ENCODE measurements at regions not wholly inside any gene's neighbourhood (a gene's known extent, or its start where the extent isn't known, plus 50 kb on each side); places are given as distances from the start of the nearest gene placed in this dataset.

DNA sequence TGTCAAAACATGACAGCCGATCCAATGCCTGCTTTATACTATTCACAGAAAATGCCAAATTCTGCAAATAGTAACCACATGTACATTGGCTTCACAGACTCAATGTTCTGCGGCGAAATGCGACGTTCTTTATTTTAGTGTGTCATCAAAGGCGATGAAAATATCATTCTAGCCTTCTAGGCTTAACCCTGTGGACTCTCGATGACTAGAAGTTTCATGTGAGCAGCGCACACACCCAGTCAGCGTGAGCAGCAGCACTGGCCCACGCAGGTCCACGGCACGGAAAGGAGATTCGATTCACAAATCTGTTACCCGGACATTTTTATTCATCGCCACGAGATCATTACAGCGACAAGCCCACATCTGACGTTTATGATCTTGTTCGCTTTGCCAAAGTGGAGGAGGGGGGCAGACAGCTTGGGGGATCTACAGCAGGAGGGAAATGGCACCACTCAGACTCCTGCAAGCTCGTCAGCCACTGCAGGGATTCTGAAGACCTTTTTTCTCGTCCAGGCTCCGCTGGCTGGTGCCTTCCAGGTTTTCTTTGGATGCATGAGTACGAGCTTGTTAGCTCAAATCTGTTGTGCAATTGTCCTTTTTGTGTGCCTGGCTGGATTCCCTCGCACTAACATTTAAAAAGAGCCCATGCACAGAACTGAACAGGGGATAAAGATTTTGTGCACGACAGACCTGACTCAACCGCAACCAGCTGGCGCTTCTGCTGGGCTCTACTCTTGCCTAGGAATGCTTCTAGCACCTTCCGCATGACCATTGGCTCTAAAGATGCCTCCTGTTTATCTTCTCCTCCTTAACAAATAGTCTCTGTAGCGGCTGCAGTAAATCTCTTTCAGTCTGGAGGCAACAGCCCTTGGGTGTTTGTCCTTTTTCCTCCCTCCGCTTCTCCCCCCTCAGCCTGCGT lies 938.4 kb downstream of the MCTP2 start:
- TF ChIP-seq POLR2AphosphoS5 (IDR thresholded peaks at IDR 0.05; ENCODE audit: low read depth) (no peak), GABPA (IDR thresholded peaks at IDR 0.05; ENCODE audit: low read depth) (no peak)
- TF ChIP-seq, protein P1, sequence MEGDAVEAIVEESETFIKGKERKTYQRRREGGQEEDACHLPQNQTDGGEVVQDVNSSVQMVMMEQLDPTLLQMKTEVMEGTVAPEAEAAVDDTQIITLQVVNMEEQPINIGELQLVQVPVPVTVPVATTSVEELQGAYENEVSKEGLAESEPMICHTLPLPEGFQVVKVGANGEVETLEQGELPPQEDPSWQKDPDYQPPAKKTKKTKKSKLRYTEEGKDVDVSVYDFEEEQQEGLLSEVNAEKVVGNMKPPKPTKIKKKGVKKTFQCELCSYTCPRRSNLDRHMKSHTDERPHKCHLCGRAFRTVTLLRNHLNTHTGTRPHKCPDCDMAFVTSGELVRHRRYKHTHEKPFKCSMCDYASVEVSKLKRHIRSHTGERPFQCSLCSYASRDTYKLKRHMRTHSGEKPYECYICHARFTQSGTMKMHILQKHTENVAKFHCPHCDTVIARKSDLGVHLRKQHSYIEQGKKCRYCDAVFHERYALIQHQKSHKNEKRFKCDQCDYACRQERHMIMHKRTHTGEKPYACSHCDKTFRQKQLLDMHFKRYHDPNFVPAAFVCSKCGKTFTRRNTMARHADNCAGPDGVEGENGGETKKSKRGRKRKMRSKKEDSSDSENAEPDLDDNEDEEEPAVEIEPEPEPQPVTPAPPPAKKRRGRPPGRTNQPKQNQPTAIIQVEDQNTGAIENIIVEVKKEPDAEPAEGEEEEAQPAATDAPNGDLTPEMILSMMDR (IDR thresholded peaks at IDR 0.05; ENCODE audit: insufficient read depth, low read length) = no peak
